Pons (tissue), 1 donor: ENCODE measurements at regions not wholly inside any gene's neighbourhood (a gene's known extent, or its start where the extent isn't known, plus 50 kb on each side); places are given as distances from the start of the nearest gene placed in this dataset.

Experiments used
- DNase-seq: peaks from one replicate; pipeline ENCODE4 v3.0.0-alpha.2; 2016; ENCODE audit warnings: low spot score

GRCh38 chr18:38483326-38483725 lies 917.7 kb upstream of the CELF4 start:
- no peak for DNase-seq

- peak; percentile 87 for DNase-seq
Observed at GRCh38 chr18:38481576-38481975, 916.0 kb upstream of the CELF4 start.

- DNase-seq: no peak
Observed at GRCh38 chr18:38475686-38476085, 910.1 kb upstream of the CELF4 start.

- no peak for DNase-seq
Observed at GRCh38 chr18:38473535-38473934, 907.9 kb upstream of the CELF4 start.

GRCh38 chr18:38470421-38470820 lies 904.8 kb upstream of the CELF4 start:
- no peak for DNase-seq

- no peak for DNase-seq
Observed at GRCh38 chr18:38466426-38466825, 900.8 kb upstream of the CELF4 start.

- DNase-seq: no peak
Observed at GRCh38 chr18:38464024-38464423, 898.4 kb upstream of the CELF4 start.

GRCh38 chr18:38460657-38461056 lies 895.1 kb upstream of the CELF4 start:
- DNase-seq: no peak

GRCh38 chr18:38459131-38459994 lies 893.8 kb upstream of the CELF4 start:
- no peak for DNase-seq

- no peak for DNase-seq
Observed at GRCh38 chr18:38458698-38459097, 893.1 kb upstream of the CELF4 start.

GRCh38 chr18:38456253-38456652 lies 890.7 kb upstream of the CELF4 start:
- DNase-seq: no peak

GRCh38 chr18:38454764-38455469 lies 889.3 kb upstream of the CELF4 start:
- no peak for DNase-seq

- DNase-seq: no peak
Observed at GRCh38 chr18:38453880-38454279, 888.3 kb upstream of the CELF4 start.

GRCh38 chr18:38450876-38451275 lies 885.3 kb upstream of the CELF4 start:
- DNase-seq: no peak

GRCh38 chr18:38445804-38446145 lies 880.2 kb upstream of the CELF4 start:
- no peak for DNase-seq

- DNase-seq: no peak
Observed at GRCh38 chr18:38444971-38445803, 879.6 kb upstream of the CELF4 start.

GRCh38 chr18:38427736-38428135 lies 862.1 kb upstream of the CELF4 start:
- no peak for DNase-seq

GRCh38 chr18:38427234-38427633 lies 861.6 kb upstream of the CELF4 start:
- peak; percentile 17 for DNase-seq

- DNase-seq: no peak
Observed at GRCh38 chr18:38421872-38422615, 856.4 kb upstream of the CELF4 start.

GRCh38 chr18:38421021-38421420 lies 855.4 kb upstream of the CELF4 start:
- no peak for DNase-seq

- no peak for DNase-seq
Observed at GRCh38 chr18:38420611-38421010, 855.0 kb upstream of the CELF4 start.

- DNase-seq: no peak
Observed at GRCh38 chr18:38415811-38416210, 850.2 kb upstream of the CELF4 start.
